CD8-positive, alpha-beta memory T cell (primary cell): ENCODE measurements at regions not wholly inside any gene's neighbourhood (a gene's known extent, or its start where the extent isn't known, plus 50 kb on each side); places are given as distances from the start of the nearest gene placed in this dataset.

ENCODE experiments used
- CTCF ChIA-PET: fragments of 350-600 bp; sonication (Branson Sonifier 250); formaldehyde crosslinking; loops from one replicate; lab custom pipeline; 2021; ENCODE audit warnings: antibody characterized with exemption; lab: Charles Lee
- POLR2A ChIA-PET: fragments of 350-600 bp; sonication (Branson Sonifier 250); formaldehyde crosslinking; loops from one replicate; lab custom pipeline; 2021; ENCODE audit warnings: antibody characterized with exemption; lab: Charles Lee
- DNase-seq, 5 donors: peaks; one replicate each; pipeline versions ENCODE4 v3.0.0 to v3.0.0-alpha.2; 2020 to 2022; ENCODE audit warnings: mixed read lengths in 1 of 5
- H3K27ac ChIP-seq: one replicate; pipeline ENCODE4 v1.7.0; 2013; ENCODE audit warnings: low read depth, mild to moderate bottlenecking, low read length, moderate library complexity
- H3K27me3 ChIP-seq: 2 replicates; pipeline ENCODE4 v1.7.0; 2013; ENCODE audit warnings: low read length, mild to moderate bottlenecking; ENCODE audit not compliant: insufficient read depth, poor library complexity, severe bottlenecking
- H3K36me3 ChIP-seq: 2 replicates; pipeline ENCODE4 v1.7.0; 2013; ENCODE audit warnings: mild to moderate bottlenecking, low read length, moderate library complexity; ENCODE audit not compliant: insufficient read depth
- H3K4me1 ChIP-seq: 2 replicates; pipeline ENCODE4 v1.7.0; 2013; ENCODE audit warnings: mild to moderate bottlenecking, low read length, moderate library complexity; ENCODE audit not compliant: insufficient read depth
- H3K4me3 ChIP-seq: 2 replicates; pipeline ENCODE4 v1.7.0; 2013; ENCODE audit warnings: mild to moderate bottlenecking, low read length
- H3K9me3 ChIP-seq: 2 replicates; pipeline ENCODE4 v1.7.0; 2013; ENCODE audit warnings: mild to moderate bottlenecking, low read length
- H3K27ac Mint-ChIP-seq, 8 donors: one replicate each; pipeline ENCODE4 v1.8.0; 2020 to 2021; ENCODE audit warnings: mixed read lengths in 8 of 8, mild to moderate bottlenecking in 6 of 8, inconsistent platforms in 3 of 8, moderate library complexity in 3 of 8
- H3K27me3 Mint-ChIP-seq, 2 donors: one replicate each; pipeline ENCODE4 v1.8.0; 2020 to 2021; ENCODE audit warnings: mixed read lengths in 2 of 2, mild to moderate bottlenecking in 1 of 2, moderate library complexity in 1 of 2
- H3K36me3 Mint-ChIP-seq, 3 donors: one replicate each; pipeline ENCODE4 v1.8.0; 2020 to 2021; ENCODE audit warnings: mixed read lengths in 3 of 3, inconsistent platforms in 1 of 3, mild to moderate bottlenecking in 1 of 3
- H3K4me1 Mint-ChIP-seq, 3 donors: one replicate each; pipeline ENCODE4 v1.8.0; 2020 to 2021; ENCODE audit warnings: mixed read lengths in 3 of 3, inconsistent platforms in 1 of 3, mild to moderate bottlenecking in 1 of 3
- H3K4me3 Mint-ChIP-seq, 7 donors: one replicate each; pipeline ENCODE4 v1.8.0; 2020 to 2021; ENCODE audit warnings: mixed read lengths in 7 of 7, mild to moderate bottlenecking in 6 of 7, moderate library complexity in 4 of 7, inconsistent platforms in 2 of 7
- H3K9me3 Mint-ChIP-seq, 5 donors: one replicate each; pipeline ENCODE4 v1.8.0; 2020 to 2022; ENCODE audit warnings: mixed read lengths in 5 of 5, mild to moderate bottlenecking in 3 of 5, moderate library complexity in 2 of 5, inconsistent platforms in 1 of 5

GRCh38 chr1:38685388-38685787, 174.2 kb downstream of the RRAGC start:
- Histone ChIP-seq H3K27me3 (peaks cover 8% of the 10 kb centered on the region), H3K4me1 (no peaks in the 10 kb centered on the region), H3K36me3 (no peaks in the 10 kb centered on the region), H3K4me3 (no peak overlapping the region), H3K9me3 (no peaks in the 10 kb centered on the region), H3K27ac (no peak overlapping the region)
- H3K4me1 Mint-ChIP-seq, result no peaks in the 10 kb centered on the region
- DNase-seq, result no peak
- no peaks in the 10 kb centered on the region for H3K9me3 Mint-ChIP-seq
- H3K4me3 Mint-ChIP-seq, result no peak overlapping the region
- no peak overlapping the region for H3K27ac Mint-ChIP-seq
- ChIA-PET CTCF (no interaction called here), POLR2A (no interaction called here)
- no peaks in the 10 kb centered on the region for H3K36me3 Mint-ChIP-seq
- peaks cover 22 to 51% of the 10 kb centered on the region in 2 donors for H3K27me3 Mint-ChIP-seq

- no peak overlapping the region for H3K4me3 Mint-ChIP-seq
- no peak overlapping the region for H3K27ac ChIP-seq
- no peak for DNase-seq
- H3K36me3 Mint-ChIP-seq, result no peaks in the 10 kb centered on the region
- H3K27ac Mint-ChIP-seq, result no peak overlapping the region
- ChIA-PET CTCF (no interaction called here), POLR2A (no interaction called here)
- H3K36me3 ChIP-seq, result no peaks in the 10 kb centered on the region
- H3K27me3 Mint-ChIP-seq, result peaks cover 13 to 16% of the 10 kb centered on the region in 2 donors
- H3K9me3 Mint-ChIP-seq, result no peaks in the 10 kb centered on the region
- no peaks in the 10 kb centered on the region for H3K4me1 Mint-ChIP-seq
- H3K27me3 ChIP-seq, result no peaks in the 10 kb centered on the region
- H3K4me1 ChIP-seq, result no peaks in the 10 kb centered on the region
- H3K9me3 ChIP-seq, result no peaks in the 10 kb centered on the region
- no peak overlapping the region for H3K4me3 ChIP-seq
Measured at GRCh38 chr1:38680801-38681510, 178.6 kb downstream of the RRAGC start.

GRCh38 chr1:38677756-38678155, 181.8 kb downstream of the RRAGC start:
- no peaks in the 10 kb centered on the region for H3K36me3 Mint-ChIP-seq
- H3K4me3 ChIP-seq, result no peak overlapping the region
- ChIA-PET CTCF (interaction anchor here (1.1 kb wide), 1 partner anchor 8 kb away, joined by 3 read pairs; no protein-coding TSS in a partner anchor), POLR2A (no interaction called here)
- no peaks in the 10 kb centered on the region for H3K27me3 ChIP-seq
- H3K4me1 Mint-ChIP-seq, result no peaks in the 10 kb centered on the region
- no peak overlapping the region for H3K4me3 Mint-ChIP-seq
- H3K36me3 ChIP-seq, result no peaks in the 10 kb centered on the region
- no peaks in the 10 kb centered on the region for H3K9me3 Mint-ChIP-seq
- no peaks in the 10 kb centered on the region for H3K9me3 ChIP-seq
- no peak overlapping the region for H3K27ac ChIP-seq
- no peak overlapping the region for H3K27ac Mint-ChIP-seq
- H3K27me3 Mint-ChIP-seq, result peaks cover 0 to 7% of the 10 kb centered on the region in 2 donors
- no peak for DNase-seq
- no peaks in the 10 kb centered on the region for H3K4me1 ChIP-seq

- Histone ChIP-seq H3K27me3 (no peaks in the 10 kb centered on the region), H3K27ac (no peak overlapping the region), H3K36me3 (no peaks in the 10 kb centered on the region), H3K4me3 (no peak overlapping the region), H3K9me3 (no peaks in the 10 kb centered on the region), H3K4me1 (no peaks in the 10 kb centered on the region)
- no peaks in the 10 kb centered on the region for H3K4me1 Mint-ChIP-seq
- H3K27ac Mint-ChIP-seq, result no peak overlapping the region
- no peaks in the 10 kb centered on the region for H3K36me3 Mint-ChIP-seq
- H3K4me3 Mint-ChIP-seq, result no peak overlapping the region
- no peaks in the 10 kb centered on the region for H3K9me3 Mint-ChIP-seq
- H3K27me3 Mint-ChIP-seq, result peaks cover 0 to 7% of the 10 kb centered on the region in 2 donors
- no peak for DNase-seq
- ChIA-PET CTCF (no interaction called here), POLR2A (no interaction called here)
Measured at GRCh38 chr1:38677311-38677710, 182.3 kb downstream of the RRAGC start.

- Histone ChIP-seq H3K4me3 (no peak overlapping the region), H3K9me3 (no peaks in the 10 kb centered on the region), H3K27ac (no peak overlapping the region), H3K4me1 (no peaks in the 10 kb centered on the region), H3K36me3 (no peaks in the 10 kb centered on the region), H3K27me3 (no peaks in the 10 kb centered on the region)
- Mint-ChIP-seq H3K27me3 (peaks cover 5 to 42% of the 10 kb centered on the region in 2 donors), H3K27ac (no peak overlapping the region), H3K4me3 (no peak overlapping the region), H3K9me3 (peaks cover 0 to 5% (median 2%) of the 10 kb centered on the region in 5 donors), H3K36me3 (no peaks in the 10 kb centered on the region), H3K4me1 (no peaks in the 10 kb centered on the region)
- DNase-seq, result no peak
- ChIA-PET CTCF (no interaction called here), POLR2A (no interaction called here)
Measured at GRCh38 chr1:38672692-38673091, 186.9 kb downstream of the RRAGC start.

GRCh38 chr1:38671221-38671620, 188.4 kb downstream of the RRAGC start:
- CTCF ChIA-PET, result no interaction called here
- H3K4me3 ChIP-seq, result no peak overlapping the region
- H3K27me3 Mint-ChIP-seq, result peaks cover 8 to 47% of the 10 kb centered on the region in 2 donors

GRCh38 chr1:38670544-38671122, 188.9 kb downstream of the RRAGC start:
- Mint-ChIP-seq H3K27me3 (peaks cover 8 to 51% of the 10 kb centered on the region in 2 donors), H3K4me1 (no peaks in the 10 kb centered on the region), H3K4me3 (no peak overlapping the region), H3K9me3 (peaks cover 0 to 5% (median 2%) of the 10 kb centered on the region in 5 donors), H3K36me3 (no peaks in the 10 kb centered on the region), H3K27ac (peak overlapping the region in 1 of 8 donors; percentile 4)
- no peaks in the 10 kb centered on the region for H3K27me3 ChIP-seq
- no peak overlapping the region for H3K4me3 ChIP-seq
- ChIA-PET POLR2A (no interaction called here), CTCF (no interaction called here)
- no peaks in the 10 kb centered on the region for H3K36me3 ChIP-seq
- H3K4me1 ChIP-seq, result no peaks in the 10 kb centered on the region
- H3K27ac ChIP-seq, result no peak overlapping the region
- no peak for DNase-seq
- no peaks in the 10 kb centered on the region for H3K9me3 ChIP-seq

More at GRCh38 chr1:38671221-38671620, 188.4 kb downstream of the RRAGC start:
- Histone ChIP-seq H3K36me3 (no peaks in the 10 kb centered on the region), H3K9me3 (no peaks in the 10 kb centered on the region), H3K27me3 (no peaks in the 10 kb centered on the region), H3K4me1 (no peaks in the 10 kb centered on the region), H3K27ac (no peak overlapping the region)
- Mint-ChIP-seq H3K9me3 (peaks cover 0 to 5% (median 2%) of the 10 kb centered on the region in 5 donors), H3K4me1 (no peaks in the 10 kb centered on the region), H3K27ac (no peak overlapping the region), H3K36me3 (no peaks in the 10 kb centered on the region), H3K4me3 (no peak overlapping the region)
- DNase-seq, result no peak
- POLR2A ChIA-PET, result no interaction called here

GRCh38 chr1:38667626-38668025, 191.9 kb downstream of the RRAGC start:
- Mint-ChIP-seq H3K27ac (no peak overlapping the region), H3K4me3 (no peak overlapping the region), H3K9me3 (peaks cover 3 to 10% (median 7%) of the 10 kb centered on the region in 5 donors), H3K4me1 (no peaks in the 10 kb centered on the region), H3K27me3 (peaks cover 17 to 68% of the 10 kb centered on the region in 2 donors), H3K36me3 (peaks cover 0 to 2% (median 0%) of the 10 kb centered on the region in 3 donors)
- ChIA-PET CTCF (no interaction called here), POLR2A (interaction anchor here (0.5 kb wide), 1 partner anchor 71 kb away, joined by 3 read pairs; no protein-coding TSS in a partner anchor)
- Histone ChIP-seq H3K27ac (no peak overlapping the region), H3K27me3 (no peaks in the 10 kb centered on the region), H3K9me3 (no peaks in the 10 kb centered on the region), H3K4me3 (no peak overlapping the region), H3K4me1 (no peaks in the 10 kb centered on the region), H3K36me3 (no peaks in the 10 kb centered on the region)
- no peak for DNase-seq
